ENCODE measurements at regions not wholly inside any gene's neighbourhood (a gene's known extent, or its start where the extent isn't known, plus 50 kb on each side); places are given as distances from the start of the nearest gene placed in this dataset.

GRCh38 chr7:89773611-89774010 is 380.7 kb upstream of the STEAP1 start:
- TF ChIP-seq MAZ (IDR thresholded peaks at IDR 0.05; ENCODE audit: borderline replicate concordance, low read depth, low read length) = no peak
- TF ChIP-seq, protein P1, sequence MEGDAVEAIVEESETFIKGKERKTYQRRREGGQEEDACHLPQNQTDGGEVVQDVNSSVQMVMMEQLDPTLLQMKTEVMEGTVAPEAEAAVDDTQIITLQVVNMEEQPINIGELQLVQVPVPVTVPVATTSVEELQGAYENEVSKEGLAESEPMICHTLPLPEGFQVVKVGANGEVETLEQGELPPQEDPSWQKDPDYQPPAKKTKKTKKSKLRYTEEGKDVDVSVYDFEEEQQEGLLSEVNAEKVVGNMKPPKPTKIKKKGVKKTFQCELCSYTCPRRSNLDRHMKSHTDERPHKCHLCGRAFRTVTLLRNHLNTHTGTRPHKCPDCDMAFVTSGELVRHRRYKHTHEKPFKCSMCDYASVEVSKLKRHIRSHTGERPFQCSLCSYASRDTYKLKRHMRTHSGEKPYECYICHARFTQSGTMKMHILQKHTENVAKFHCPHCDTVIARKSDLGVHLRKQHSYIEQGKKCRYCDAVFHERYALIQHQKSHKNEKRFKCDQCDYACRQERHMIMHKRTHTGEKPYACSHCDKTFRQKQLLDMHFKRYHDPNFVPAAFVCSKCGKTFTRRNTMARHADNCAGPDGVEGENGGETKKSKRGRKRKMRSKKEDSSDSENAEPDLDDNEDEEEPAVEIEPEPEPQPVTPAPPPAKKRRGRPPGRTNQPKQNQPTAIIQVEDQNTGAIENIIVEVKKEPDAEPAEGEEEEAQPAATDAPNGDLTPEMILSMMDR (conservative IDR thresholded peaks at IDR 0.05; ENCODE audit: low read depth, low read length) = no peak
- TF ChIP-seq ELK1 (IDR thresholded peaks at IDR 0.05; ENCODE audit: borderline replicate concordance, low read depth, low read length) = no peak
- no peak for TF ChIP-seq POLR2A (IDR thresholded peaks at IDR 0.05; ENCODE audit: low read depth, low read length)
- TF ChIP-seq RCOR1 (IDR thresholded peaks at IDR 0.05; ENCODE audit: insufficient replicate concordance, low read length) = no peak
- no peak for TF ChIP-seq SMC3 (IDR thresholded peaks at IDR 0.05; ENCODE audit: low read depth, low read length)

All from IMR-90 (cell line).